ENCODE measurements at regions not wholly inside any gene's neighbourhood (a gene's known extent, or its start where the extent isn't known, plus 50 kb on each side); places are given as distances from the start of the nearest gene placed in this dataset.
A peak's percentile ranks its signal among the peaks of the same experiment; 100 is the strongest.

DNA sequence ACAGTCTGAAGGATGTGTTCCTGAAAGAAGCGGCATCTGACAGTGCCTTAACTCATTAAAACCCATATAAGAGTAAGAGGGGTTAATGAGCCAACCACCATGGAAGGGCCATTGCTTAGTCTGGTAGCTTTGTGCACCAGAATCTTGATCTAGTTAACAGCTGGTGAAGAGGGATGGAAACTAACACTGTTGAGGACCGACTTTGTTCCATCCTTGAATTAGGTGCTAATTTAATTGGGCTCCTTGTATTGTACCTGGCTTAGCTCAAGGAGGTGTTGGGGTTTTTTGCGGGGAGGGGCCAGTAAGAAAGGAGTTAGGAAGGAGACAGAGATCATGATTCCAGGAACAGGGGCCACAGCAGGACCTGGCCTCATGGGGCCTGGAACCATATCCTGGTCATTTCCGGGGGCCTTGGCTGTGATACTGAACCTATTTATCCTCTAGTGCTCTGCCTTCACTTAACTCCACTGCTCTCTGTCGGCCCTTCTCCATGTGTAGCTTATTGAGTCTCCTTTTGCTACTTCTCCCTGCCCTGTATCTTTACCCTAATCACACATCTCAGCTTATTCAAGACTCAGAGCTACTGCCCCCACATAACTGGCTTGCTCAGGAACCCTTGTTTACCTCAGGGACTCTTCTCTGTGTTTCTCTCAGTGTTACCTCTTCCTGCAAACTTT, 93.0 kb downstream of the RPL22L1 start:
- FAIRE-seq: no peak
- no peak overlapping the region for H3K4me3 ChIP-seq (ENCODE audit: low read depth in 1 of 3, low read length in 3 of 3)

DNA sequence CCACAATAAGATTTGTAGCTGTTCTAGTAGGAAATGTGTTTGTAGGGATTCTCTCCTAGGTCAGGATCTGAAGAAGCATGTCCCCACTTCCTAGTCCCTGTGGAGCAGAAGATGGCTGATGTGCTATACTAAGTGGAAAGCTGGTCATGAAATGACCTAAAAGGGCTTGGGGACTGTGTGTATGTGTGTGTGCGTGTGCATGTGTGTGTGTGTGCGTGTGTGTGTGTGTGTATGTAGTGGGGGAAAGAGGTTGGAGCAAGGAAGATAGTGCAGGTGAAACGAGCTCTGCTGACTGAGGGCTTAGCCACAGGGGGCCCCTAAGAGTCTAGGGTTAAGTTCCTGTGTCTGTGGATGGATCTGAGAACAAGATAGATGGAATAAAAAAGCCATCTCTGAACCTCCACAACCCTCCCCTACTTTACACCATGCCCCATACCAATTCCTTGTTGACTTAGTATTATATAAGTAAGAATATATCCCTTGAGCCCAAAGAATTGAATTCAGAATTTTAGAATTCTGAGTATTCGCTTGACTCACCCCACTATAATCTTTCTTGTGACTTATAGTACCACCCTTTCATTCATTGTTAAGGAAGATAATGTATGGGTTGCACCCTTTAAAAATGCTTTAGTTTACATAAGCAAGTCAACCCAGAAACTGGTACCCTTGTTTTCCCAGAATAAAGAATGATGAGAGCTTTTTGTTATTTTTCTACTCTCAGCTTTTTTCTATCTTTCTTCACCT, 96.1 kb downstream of the RPL22L1 start:
- 84 to 92% (median 92%) methylated on average over 4 of the region's 4 CpGs for WGBS, 3 donors
- no peaks in the 10 kb centered on the region for H3K27me3 ChIP-seq (ENCODE audit: control insufficient read depth in 3 of 3, insufficient read depth in 3 of 3, low read length in 3 of 3)
- no peaks in the 10 kb centered on the region for H3K36me3 ChIP-seq (ENCODE audit: control insufficient read depth in 3 of 3, insufficient read depth in 2 of 3, low read depth in 1 of 3, low read length in 3 of 3)
- no peak for DNase-seq
- no peak for FAIRE-seq
- H3K27ac ChIP-seq (ENCODE audit: low read depth in 1 of 3, low read length in 2 of 3): no peak overlapping the region
- no peaks in the 10 kb centered on the region for H3K4me1 ChIP-seq (ENCODE audit: control insufficient read depth in 3 of 3, insufficient read depth in 2 of 3, low read depth in 1 of 3, low read length in 2 of 3)
- peaks cover 0 to 3% of the 10 kb centered on the region in 2 donors for H3K9me3 ChIP-seq (ENCODE audit: control insufficient read depth in 2 of 2, insufficient read depth in 1 of 2, low read depth in 1 of 2, low read length in 1 of 2)
- H3K4me3 ChIP-seq (ENCODE audit: low read depth in 1 of 3, low read length in 3 of 3): no peak overlapping the region

More for the DNA sequence above, 93.0 kb downstream of the RPL22L1 start:
- H3K9me3 ChIP-seq (ENCODE audit: control insufficient read depth in 2 of 2, insufficient read depth in 1 of 2, low read depth in 1 of 2, low read length in 1 of 2): peaks cover 0 to 3% of the 10 kb centered on the region in 2 donors
- H3K27me3 ChIP-seq (ENCODE audit: control insufficient read depth in 3 of 3, insufficient read depth in 3 of 3, low read length in 3 of 3): no peaks in the 10 kb centered on the region
- WGBS, 3 donors: 74 to 92% (median 88%) methylated on average over 5 of the region's 5 CpGs
- no peak for DNase-seq
- H3K27ac ChIP-seq (ENCODE audit: low read depth in 1 of 3, low read length in 2 of 3): no peak overlapping the region
- no peaks in the 10 kb centered on the region for H3K4me1 ChIP-seq (ENCODE audit: control insufficient read depth in 3 of 3, insufficient read depth in 2 of 3, low read depth in 1 of 3, low read length in 2 of 3)
- H3K36me3 ChIP-seq (ENCODE audit: control insufficient read depth in 3 of 3, insufficient read depth in 2 of 3, low read depth in 1 of 3, low read length in 3 of 3): no peaks in the 10 kb centered on the region

DNA sequence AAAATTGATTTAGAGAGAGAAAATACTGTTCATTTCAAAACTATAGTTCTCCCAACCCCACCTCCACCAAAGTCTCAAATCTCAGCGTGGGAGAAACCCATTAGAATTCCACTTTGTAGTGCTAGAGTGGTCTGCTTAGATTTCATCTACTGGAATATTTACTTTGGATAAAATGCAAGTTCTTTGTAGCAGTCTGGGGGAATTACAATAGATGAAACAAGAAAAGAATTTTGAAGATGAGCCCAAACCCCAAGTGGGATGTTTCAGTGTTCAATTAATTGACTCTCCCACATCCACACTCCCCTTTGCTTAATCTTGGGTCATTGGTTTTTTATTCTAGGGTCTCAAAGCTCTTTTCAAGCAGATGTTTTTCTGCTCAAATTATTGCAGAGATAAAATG, 97.8 kb downstream of the RPL22L1 start:
- WGBS, 3 donors: 67 to 81% (median 75%) methylated on average over 1 of the region's 1 CpG
- no peak for FAIRE-seq
- peaks cover 0 to 3% (median 0%) of the 10 kb centered on the region in 3 donors for H3K4me1 ChIP-seq (ENCODE audit: control insufficient read depth in 3 of 3, insufficient read depth in 2 of 3, low read depth in 1 of 3, low read length in 2 of 3)
- no peak overlapping the region for H3K4me3 ChIP-seq (ENCODE audit: low read depth in 1 of 3, low read length in 3 of 3)
- H3K9me3 ChIP-seq (ENCODE audit: control insufficient read depth in 2 of 2, insufficient read depth in 1 of 2, low read depth in 1 of 2, low read length in 1 of 2): no peaks in the 10 kb centered on the region
- DNase-seq: no peak
- H3K27me3 ChIP-seq (ENCODE audit: control insufficient read depth in 3 of 3, insufficient read depth in 3 of 3, low read length in 3 of 3): no peaks in the 10 kb centered on the region
- H3K27ac ChIP-seq (ENCODE audit: low read depth in 1 of 3, low read length in 2 of 3): no peak overlapping the region
- no peaks in the 10 kb centered on the region for H3K36me3 ChIP-seq (ENCODE audit: control insufficient read depth in 3 of 3, insufficient read depth in 2 of 3, low read depth in 1 of 3, low read length in 3 of 3)

DNA sequence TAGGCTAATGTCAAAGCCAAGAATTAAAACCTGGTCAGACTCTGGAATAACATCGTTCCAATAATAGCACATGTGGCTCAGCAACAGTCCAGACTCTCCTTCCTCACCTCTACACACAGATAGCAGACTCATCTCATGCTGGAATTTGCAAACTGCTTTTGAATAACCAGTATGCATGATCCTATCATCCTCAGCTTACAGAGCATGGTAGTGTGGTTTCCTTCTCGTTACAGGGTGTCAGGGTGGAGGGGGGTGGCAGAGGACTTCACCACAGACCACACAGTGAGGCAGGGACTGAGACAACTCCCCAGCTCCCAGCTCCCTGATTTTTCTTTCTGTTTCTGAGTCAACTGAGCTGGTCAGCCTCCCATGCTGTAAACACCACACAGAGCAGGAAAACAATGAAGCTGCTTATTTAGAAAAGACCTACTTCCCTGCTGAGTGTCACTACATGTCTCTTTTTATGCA, 101.6 kb downstream of the RPL22L1 start:
- WGBS, 3 donors: 45 to 73% (median 67%) methylated on average over 2 of the region's 2 CpGs
- Histone ChIP-seq H3K27me3 (ENCODE audit: control insufficient read depth in 3 of 3, insufficient read depth in 3 of 3, low read length in 3 of 3) (no peaks in the 10 kb centered on the region), H3K27ac (ENCODE audit: low read depth in 1 of 3, low read length in 2 of 3) (peak overlapping the region in 1 of 3 donors; percentile 6), H3K36me3 (ENCODE audit: control insufficient read depth in 3 of 3, insufficient read depth in 2 of 3, low read depth in 1 of 3, low read length in 3 of 3) (no peaks in the 10 kb centered on the region), H3K4me3 (ENCODE audit: low read depth in 1 of 3, low read length in 3 of 3) (no peak overlapping the region), H3K4me1 (ENCODE audit: control insufficient read depth in 3 of 3, insufficient read depth in 2 of 3, low read depth in 1 of 3, low read length in 2 of 3) (peaks cover 0 to 3% (median 0%) of the 10 kb centered on the region in 3 donors), H3K9me3 (ENCODE audit: control insufficient read depth in 2 of 2, insufficient read depth in 1 of 2, low read depth in 1 of 2, low read length in 1 of 2) (no peaks in the 10 kb centered on the region)
- no peak for DNase-seq
- FAIRE-seq: no peak

DNA sequence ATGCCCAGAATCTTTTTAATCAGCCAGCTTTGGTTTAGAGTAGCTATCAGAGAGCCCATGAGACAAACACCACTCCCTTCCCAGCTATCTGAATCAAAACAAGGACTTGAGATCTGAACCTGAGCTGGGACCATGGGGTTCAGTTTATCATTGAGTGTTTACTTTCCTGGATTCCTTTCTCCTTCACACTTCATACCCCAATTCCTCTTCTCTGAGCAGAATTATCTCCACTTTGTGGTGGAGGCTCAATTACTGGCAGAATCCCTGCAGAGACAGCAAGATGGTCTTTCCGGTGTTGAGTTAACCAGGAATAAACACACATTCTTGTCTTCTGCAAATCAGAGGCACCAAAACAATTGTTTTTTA, 102.4 kb downstream of the RPL22L1 start:
- H3K27me3 ChIP-seq (ENCODE audit: control insufficient read depth in 3 of 3, insufficient read depth in 3 of 3, low read length in 3 of 3): no peaks in the 10 kb centered on the region
- no peaks in the 10 kb centered on the region for H3K9me3 ChIP-seq (ENCODE audit: control insufficient read depth in 2 of 2, insufficient read depth in 1 of 2, low read depth in 1 of 2, low read length in 1 of 2)
- FAIRE-seq (no peak), DNase-seq (no peak)
- no peaks in the 10 kb centered on the region for H3K36me3 ChIP-seq (ENCODE audit: control insufficient read depth in 3 of 3, insufficient read depth in 2 of 3, low read depth in 1 of 3, low read length in 3 of 3)
- H3K4me3 ChIP-seq (ENCODE audit: low read depth in 1 of 3, low read length in 3 of 3): no peak overlapping the region
- no peak overlapping the region for H3K27ac ChIP-seq (ENCODE audit: low read depth in 1 of 3, low read length in 2 of 3)
- peaks cover 0 to 3% (median 0%) of the 10 kb centered on the region in 3 donors for H3K4me1 ChIP-seq (ENCODE audit: control insufficient read depth in 3 of 3, insufficient read depth in 2 of 3, low read depth in 1 of 3, low read length in 2 of 3)
- 82 to 96% (median 85%) methylated on average over 1 of the region's 1 CpG for WGBS, 3 donors

DNA sequence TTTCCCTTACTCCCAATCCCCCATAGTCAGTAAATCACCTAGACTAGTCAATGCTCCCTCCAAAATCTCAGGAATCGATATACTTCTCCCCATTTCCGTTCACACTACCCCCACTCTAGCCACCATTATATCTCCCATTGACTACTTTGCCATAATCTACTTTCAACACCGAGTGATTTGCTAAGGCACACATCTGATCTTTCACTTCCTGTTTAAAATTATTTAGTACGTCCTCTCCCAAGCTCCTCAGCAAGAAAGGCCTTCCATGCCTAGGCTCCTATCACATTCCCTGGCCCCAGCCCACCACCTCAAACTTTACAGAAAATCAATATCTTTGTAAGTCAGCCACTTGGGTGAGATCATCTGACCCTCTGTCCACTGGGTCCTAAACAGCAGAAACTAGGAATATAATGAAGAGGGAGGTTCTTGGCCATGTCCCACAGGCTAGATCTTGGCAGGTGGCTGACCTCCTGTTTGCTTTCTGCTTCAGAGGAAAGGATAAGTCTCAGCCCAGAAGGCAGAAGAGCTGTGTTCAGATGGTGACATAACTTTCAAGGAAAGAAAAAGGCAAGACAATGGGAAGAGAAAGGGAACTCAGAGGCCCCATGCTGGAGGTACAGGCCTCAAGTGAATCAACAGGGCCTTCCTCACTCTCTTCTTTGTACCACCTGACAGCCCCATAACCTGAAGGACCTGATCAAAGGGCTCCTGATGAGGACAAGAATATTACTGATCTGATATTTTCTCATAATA, 103.0 kb downstream of the RPL22L1 start:
- no peak overlapping the region for H3K27ac ChIP-seq (ENCODE audit: low read depth in 1 of 3, low read length in 2 of 3)
- FAIRE-seq: no peak
- 72 to 85% (median 74%) methylated on average over 4 of the region's 4 CpGs for whole genome bisulfite sequencing, 3 donors
- H3K27me3 ChIP-seq (ENCODE audit: control insufficient read depth in 3 of 3, insufficient read depth in 3 of 3, low read length in 3 of 3): no peaks in the 10 kb centered on the region
- H3K4me3 ChIP-seq (ENCODE audit: low read depth in 1 of 3, low read length in 3 of 3): no peak overlapping the region
- no peaks in the 10 kb centered on the region for H3K9me3 ChIP-seq (ENCODE audit: control insufficient read depth in 2 of 2, insufficient read depth in 1 of 2, low read depth in 1 of 2, low read length in 1 of 2)
- peaks cover 0 to 3% (median 0%) of the 10 kb centered on the region in 3 donors for H3K4me1 ChIP-seq (ENCODE audit: control insufficient read depth in 3 of 3, insufficient read depth in 2 of 3, low read depth in 1 of 3, low read length in 2 of 3)
- H3K36me3 ChIP-seq (ENCODE audit: control insufficient read depth in 3 of 3, insufficient read depth in 2 of 3, low read depth in 1 of 3, low read length in 3 of 3): no peaks in the 10 kb centered on the region
- DNase-seq: no peak

DNA sequence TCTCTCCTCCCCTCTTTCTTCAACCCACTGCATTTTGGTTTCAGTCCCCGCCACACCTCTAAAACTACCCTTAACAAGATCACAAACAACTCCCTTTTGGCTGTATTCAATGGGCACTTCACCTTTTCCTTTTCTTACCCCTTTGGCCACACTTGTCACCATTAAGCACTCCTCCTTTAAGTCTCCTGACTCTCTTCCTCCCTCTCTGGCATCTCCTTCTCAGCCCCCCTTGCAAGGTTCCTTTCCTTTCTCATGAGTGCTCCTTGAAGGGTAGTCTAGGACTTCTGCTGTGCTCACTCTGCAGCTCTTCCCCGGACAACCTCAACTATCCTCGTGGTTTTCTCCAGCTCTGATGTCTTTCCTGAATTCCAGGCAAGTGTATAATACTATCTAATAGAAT, 103.7 kb downstream of the RPL22L1 start:
- H3K27ac ChIP-seq (ENCODE audit: low read depth in 1 of 3, low read length in 2 of 3): no peak overlapping the region
- no peaks in the 10 kb centered on the region for H3K36me3 ChIP-seq (ENCODE audit: control insufficient read depth in 3 of 3, insufficient read depth in 2 of 3, low read depth in 1 of 3, low read length in 3 of 3)
- H3K9me3 ChIP-seq (ENCODE audit: control insufficient read depth in 2 of 2, insufficient read depth in 1 of 2, low read depth in 1 of 2, low read length in 1 of 2): no peaks in the 10 kb centered on the region
- no peak overlapping the region for H3K4me3 ChIP-seq (ENCODE audit: low read depth in 1 of 3, low read length in 3 of 3)
- WGBS, 3 donors: 85 to 93% (median 89%) methylated on average over 3 of the region's 3 CpGs
- H3K27me3 ChIP-seq (ENCODE audit: control insufficient read depth in 3 of 3, insufficient read depth in 3 of 3, low read length in 3 of 3): no peaks in the 10 kb centered on the region
- H3K4me1 ChIP-seq (ENCODE audit: control insufficient read depth in 3 of 3, insufficient read depth in 2 of 3, low read depth in 1 of 3, low read length in 2 of 3): peaks cover 0 to 4% (median 3%) of the 10 kb centered on the region in 3 donors
- DNase-seq (no peak), FAIRE-seq (no peak)

DNA sequence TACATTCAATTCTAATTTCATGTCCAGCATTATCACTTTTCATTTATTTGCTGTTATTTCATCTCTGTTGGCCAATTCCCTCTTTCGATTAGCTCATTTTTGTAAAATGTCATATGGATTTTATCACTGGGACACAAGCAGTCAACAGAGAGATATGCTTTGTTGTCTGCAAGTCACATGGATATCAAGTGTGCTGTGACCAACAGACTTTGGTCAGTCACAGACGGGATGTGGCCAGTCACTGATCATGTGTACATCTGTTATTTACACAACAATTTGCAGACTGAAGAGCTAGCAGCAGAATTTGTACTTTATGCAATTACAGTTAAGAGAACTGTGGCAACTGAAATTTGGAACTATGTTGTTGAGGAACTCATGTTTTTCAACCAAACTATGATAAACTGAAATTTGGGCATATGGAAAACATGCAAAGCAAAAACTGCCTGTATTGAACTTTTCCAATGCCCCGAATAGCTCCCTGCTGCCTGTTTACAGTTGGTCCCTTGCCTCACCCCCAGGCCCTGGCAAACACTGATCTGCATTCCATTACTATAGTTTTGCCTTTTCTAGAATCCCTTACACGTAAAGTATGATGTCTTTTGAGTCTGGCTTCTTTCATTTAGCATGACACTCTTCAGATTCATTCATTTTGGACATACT, 104.4 kb downstream of the RPL22L1 start:
- peaks cover 0 to 6% (median 3%) of the 10 kb centered on the region in 3 donors for H3K4me1 ChIP-seq (ENCODE audit: control insufficient read depth in 3 of 3, insufficient read depth in 2 of 3, low read depth in 1 of 3, low read length in 2 of 3)
- FAIRE-seq (no peak), DNase-seq (peak; percentile 62 to 80)
- 51 to 67% (median 51%) methylated on average over 4 of the region's 4 CpGs for WGBS, 3 donors
- peak overlapping the region in 1 of 3 donors; percentile 34 for H3K27ac ChIP-seq (ENCODE audit: low read depth in 1 of 3, low read length in 2 of 3)
- no peaks in the 10 kb centered on the region for H3K36me3 ChIP-seq (ENCODE audit: control insufficient read depth in 3 of 3, insufficient read depth in 2 of 3, low read depth in 1 of 3, low read length in 3 of 3)
- no peaks in the 10 kb centered on the region for H3K9me3 ChIP-seq (ENCODE audit: control insufficient read depth in 2 of 2, insufficient read depth in 1 of 2, low read depth in 1 of 2, low read length in 1 of 2)
- no peaks in the 10 kb centered on the region for H3K27me3 ChIP-seq (ENCODE audit: control insufficient read depth in 3 of 3, insufficient read depth in 3 of 3, low read length in 3 of 3)
- H3K4me3 ChIP-seq (ENCODE audit: low read depth in 1 of 3, low read length in 3 of 3): no peak overlapping the region

Data from small intestine (tissue), 7 donors.